Kidney glomerular epithelial cell (primary cell): ENCODE measurements at regions not wholly inside any gene's neighbourhood (a gene's known extent, or its start where the extent isn't known, plus 50 kb on each side); places are given as distances from the start of the nearest gene placed in this dataset.
"Not testable (repeated sequence)": the region's sequence is repeated elsewhere in the genome, so short reads cannot be mapped to it uniquely, and the experiment has no call there.

ENCODE experiments used
- DNase-seq: peaks from one replicate; lab custom pipeline; 2025; lab: John Stamatoyannopoulos, UW

GRCh38 chr5:96528826-96529474, 95.9 kb upstream of the PCSK1 start:
- no peak for DNase-seq

DNA sequence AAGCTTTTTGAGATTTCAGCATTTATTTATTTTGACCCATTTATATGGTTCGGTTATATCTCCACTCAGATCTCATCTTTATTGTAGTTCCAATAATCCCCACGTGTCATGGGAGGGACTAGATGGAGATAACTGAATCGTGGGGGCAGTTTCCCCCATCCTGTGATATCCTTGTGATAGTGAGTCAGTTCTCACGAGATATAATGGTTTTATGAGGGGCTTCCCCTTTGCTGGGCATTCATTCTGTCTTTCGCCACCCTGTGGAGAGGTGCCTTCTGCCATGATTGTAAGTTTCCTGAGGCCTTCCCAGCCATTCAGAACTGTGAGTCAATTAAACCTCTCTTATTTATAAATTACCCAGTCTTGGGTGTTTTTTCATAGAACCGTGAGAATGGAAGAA, 96.5 kb upstream of the PCSK1 start:
- no peak for DNase-seq

- no peak for DNase-seq
Observed at GRCh38 chr5:96530901-96531300, 97.9 kb upstream of the PCSK1 start.

- no peak for DNase-seq
Observed at GRCh38 chr5:96533371-96533770, 100.3 kb upstream of the PCSK1 start.

- DNase-seq, result peak; percentile 18
Observed at GRCh38 chr5:96537386-96537785, 104.3 kb upstream of the PCSK1 start.

DNA sequence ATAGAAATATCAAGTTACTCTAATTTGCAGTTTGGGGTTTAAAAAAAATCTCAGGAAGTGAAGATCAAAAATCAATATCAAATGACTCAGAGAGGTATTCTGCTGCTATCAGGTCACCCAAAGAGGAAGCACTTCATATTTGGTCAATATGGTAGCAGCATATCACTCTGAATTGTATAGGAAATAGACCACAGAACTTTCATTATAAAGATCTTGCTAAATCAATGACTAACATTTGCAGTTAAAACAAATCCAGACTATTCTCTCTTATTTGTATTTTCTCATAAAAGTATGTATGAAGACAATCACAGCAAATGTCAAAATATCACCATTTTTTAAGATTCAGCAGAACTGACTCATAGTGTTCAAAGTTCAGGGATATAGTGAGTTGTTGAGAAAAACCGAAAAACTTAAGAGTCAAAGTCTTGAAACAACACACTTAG, 105.8 kb upstream of the PCSK1 start:
- no peak for DNase-seq

DNA sequence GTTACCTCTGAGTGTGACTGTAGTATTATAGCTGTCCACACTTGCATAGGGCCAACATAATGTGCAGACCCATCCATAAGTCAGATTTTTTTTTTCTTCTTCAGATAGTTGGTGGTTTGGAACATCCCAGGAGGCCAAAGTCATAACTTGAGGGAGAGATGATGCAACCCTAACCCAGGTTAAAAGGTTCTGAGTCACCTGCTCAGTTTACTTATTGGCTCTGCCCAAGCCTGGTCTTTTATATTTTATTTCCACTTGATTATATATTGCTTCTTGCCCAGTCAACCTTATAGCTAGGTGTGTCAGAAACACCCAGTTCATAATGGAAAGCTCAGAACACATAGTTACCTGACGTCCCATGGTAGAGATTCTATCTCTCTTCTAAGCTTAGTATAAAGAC, 113.1 kb upstream of the PCSK1 start:
- no peak for DNase-seq

DNA sequence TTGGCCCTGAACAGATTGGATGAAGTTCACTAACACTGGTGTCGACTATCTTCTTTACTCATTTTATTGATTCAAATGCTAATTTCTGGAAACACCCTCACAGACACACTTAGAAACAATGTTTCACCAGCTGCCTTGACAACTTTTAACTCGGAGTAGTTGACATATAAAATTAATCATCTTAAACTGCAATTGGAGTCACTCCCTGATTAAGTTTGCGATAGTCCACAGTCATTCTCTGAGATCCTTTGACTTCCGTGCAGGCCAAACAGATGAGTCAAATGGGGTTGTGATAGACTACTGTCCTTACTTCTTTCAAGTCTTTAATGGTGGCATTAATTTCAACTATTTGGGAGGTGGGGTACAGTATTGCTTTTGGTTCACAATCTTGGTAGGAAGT, 114.4 kb upstream of the PCSK1 start:
- no peak for DNase-seq

GRCh38 chr5:96548905-96549304, 113.3 kb upstream of the CAST start:
- no peak for DNase-seq

DNA sequence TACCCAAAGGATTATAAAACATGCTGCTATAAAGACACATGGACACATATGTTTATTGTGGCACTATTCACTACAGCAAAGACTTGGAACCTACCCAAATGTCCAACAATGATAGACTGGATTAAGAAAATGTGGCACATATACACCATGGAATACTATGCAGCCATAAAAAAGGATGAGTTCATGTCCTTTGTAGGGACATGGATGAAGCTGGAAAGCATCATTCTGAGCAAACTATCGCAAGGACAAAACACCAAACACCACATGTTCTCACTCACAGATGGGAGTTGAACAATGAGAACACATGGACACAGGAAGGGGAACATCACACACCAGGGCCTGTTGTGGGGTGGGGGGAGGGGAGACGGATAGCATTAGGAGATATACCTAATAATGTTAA, 101.3 kb upstream of the CAST start:
- DNase-seq, result not testable (repeated sequence)

DNA sequence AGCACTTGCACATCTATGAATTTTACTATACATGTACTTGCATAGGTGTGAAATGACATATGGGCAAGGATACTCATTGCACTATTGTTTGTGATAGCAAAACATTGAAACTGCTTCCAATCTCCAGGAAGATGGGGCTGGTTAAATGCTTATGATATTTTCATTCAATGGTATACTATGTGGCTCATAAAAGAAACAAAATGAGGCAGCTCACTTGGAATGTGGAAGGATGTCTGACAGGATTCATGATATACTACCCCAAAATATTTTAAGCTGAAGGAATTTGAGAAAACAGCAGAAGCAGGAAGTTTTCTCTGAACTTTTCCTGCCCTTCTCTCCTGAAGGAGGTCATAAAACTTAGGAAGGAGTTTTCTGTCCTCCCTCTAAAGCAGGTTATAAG, 99.6 kb upstream of the CAST start:
- peak; percentile 34 for DNase-seq

DNA sequence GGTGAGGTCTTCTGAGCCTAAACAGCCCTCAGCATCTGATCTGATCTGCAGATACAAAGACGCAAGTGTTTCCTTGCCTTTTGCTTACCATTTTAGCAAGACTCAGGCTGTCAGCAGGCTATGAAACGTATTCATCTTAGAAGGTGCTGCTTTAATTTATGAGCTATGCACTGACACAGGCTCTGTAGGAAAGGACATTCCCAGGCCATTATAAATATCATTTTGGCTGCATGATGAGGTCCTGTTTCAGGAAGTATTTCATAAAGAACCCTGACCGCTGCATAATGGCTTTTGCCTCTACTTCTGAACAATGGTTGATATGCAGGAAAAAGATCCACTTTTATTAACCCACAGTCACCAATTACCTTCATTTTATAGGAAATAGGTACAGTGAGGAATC, 98.4 kb upstream of the CAST start:
- DNase-seq, result no peak

DNA sequence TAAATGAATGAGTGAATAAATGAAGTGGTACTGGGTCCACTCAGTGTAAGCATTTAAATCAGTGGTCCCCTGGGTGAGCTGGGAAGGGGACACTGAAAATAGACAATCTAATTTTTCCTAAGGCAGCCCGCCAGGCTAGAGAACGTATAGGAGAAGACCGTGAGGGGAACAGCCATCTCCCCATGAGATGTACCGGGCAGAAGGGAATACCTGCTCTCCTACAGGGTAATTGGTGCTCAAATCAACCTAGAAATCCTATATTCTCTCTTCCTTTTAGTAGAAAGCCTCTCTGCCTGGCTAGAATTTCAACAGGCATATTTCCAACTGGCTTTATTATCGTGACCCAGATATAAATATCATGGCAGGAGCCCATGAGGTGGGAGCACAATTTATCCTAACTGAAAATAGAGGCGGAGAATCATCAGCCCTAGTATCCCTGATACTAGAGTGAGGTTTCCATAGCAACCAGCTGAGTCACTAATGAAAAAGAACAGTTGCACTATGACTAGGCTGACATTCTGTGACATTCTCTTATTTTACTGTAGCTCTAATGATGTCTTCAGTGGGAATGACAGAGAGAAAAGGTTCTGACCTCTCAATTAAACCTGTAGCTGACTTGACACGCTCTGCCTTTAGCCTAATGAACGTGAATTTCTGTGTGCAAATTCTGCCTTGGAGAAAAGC, 96.5 kb upstream of the CAST start:
- peak; percentile 42 for DNase-seq

DNA sequence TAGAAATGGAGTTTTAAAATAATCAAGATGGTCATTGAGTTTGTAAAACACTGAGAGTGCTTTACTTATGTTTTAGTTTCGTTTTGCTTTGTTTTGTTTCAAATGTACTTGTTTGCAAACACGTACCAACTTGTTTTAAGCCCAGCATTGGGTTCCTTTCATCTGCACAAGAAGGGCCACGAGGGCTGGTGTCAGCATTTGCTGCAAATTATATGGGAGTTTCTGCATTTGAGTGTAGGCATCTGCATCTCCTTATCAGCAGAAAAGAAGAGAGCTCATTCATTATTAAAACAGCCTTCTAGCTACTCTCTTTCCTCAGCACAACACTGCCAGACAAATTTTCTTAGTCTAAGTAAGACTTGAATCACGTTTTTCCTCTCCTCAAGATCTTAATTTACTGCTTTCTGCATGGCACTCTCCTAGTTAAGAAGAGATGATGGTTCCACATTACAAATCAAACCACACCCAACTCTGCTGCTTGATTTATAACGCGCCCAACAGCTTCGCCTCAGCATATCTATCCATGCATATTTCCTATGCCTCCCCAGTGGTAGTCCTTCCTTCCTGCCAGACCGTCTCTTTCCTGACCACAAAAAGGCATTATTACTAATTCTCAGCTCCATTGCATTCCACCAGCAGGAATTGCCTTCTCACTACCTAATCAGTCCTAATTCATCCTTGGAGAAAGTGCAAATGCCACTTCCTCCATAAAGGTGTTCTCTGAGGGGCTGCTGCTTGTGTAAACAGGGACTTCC, 95.2 kb upstream of the CAST start:
- DNase-seq, result peak; percentile 52

DNA sequence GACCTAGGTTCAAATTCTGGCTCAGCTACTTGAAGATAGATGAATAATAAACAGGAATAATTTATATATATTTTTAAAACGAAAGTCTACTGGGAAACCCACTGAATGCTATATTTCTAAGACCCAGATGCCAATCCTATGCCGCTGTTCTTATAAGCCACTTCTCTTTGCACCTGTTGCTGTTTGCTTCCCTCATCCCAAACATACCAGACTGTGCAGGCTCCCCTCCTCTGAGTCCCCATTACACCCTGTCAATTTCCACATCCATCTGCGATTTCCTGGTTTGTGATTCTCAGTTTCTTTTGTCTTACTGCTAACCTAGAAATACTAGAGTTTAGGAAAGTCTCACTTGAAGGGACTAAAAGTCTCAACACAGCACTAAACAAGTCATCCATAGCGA, 92.8 kb upstream of the CAST start:
- DNase-seq, result no peak

DNA sequence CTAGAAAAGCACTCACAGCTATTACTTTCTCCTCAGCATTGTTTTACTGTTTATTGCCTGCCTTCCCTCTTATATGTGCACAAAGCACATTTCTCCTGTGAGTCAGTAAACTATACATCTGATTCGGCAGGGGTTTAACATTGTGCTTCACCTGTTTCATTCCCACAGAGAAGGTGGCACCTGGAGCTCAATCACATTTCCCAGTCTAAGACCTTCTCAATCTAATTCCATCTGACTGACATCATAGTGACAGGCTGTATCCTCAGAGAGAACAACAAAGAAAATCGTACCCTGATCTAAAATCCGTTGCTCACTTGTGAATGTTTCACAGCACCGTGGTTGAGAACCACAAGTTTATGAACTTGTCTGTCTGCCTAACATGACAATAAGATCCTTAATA, 92.4 kb upstream of the CAST start:
- DNase-seq, result peak; percentile 21

GRCh38 chr5:96572864-96573512, 89.2 kb upstream of the CAST start:
- DNase-seq, result peak; percentile 85

- no peak for DNase-seq
Observed at GRCh38 chr5:96573513-96573894, 88.7 kb upstream of the CAST start.

DNA sequence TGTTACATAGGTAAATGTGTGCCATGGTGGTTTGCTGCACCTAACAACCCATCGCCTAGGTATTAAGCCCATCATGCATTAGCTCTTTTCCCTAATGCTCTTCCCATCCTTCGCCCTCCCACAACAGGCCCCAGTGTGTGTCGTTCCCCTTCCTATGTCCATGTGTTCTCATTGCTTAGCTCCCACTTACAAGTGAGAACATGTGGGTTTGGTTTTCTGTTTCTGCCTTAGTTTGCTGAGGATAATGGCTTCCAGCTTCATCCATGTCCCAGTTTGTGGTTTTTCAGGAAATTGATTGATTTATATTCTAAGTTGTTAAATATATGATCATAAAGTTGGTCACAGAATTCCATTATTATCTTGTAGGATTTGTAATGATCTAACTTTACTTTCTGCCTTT, 85.3 kb upstream of the CAST start:
- no peak for DNase-seq

DNA sequence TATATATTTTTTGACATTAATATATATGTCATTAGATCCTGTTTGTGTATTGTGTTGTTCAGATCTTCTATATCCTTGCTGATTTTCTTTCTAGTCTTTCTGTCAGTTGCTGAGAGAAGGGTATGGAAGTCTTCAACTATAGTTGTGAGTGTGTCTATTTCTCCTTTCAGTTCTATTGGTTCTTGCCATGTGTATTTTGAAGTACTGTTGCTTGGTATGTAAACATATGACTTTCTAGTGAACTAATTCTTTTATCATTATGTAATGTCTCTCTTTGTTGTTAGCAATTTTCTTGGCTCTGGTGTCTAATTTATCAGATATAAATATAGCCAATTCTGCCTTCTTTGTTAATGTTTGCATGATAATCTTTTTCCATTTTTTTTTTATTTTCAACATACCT, 84.3 kb upstream of the CAST start:
- no peak for DNase-seq

- no peak for DNase-seq
Observed at GRCh38 chr5:96579711-96580110, 82.5 kb upstream of the CAST start.

- peak; percentile 62 for DNase-seq
Observed at GRCh38 chr5:96582343-96582742, 79.8 kb upstream of the CAST start.

DNA sequence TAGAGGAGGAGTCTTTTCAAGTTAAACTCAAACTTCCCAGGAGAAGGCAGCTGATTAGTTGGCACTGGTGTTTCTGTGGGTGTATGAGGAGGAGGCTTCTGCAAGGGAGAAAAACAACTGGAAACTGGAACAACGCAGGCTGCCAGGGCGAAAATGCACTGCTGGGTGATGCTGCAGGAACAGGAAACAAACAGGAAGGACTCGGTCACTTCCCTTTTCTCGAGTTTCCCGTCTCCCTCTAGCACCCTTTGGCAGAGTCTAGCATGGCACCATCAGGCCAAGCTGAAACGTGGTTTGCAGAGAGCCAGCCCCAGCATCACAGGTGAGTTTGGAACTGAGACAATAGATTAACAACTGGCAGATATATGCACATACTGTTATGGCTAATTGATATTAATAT, 77.5 kb upstream of the CAST start:
- no peak for DNase-seq
